GM12872 (cell line): ENCODE measurements at regions not wholly inside any gene's neighbourhood (a gene's known extent, or its start where the extent isn't known, plus 50 kb on each side); places are given as distances from the start of the nearest gene placed in this dataset.

Experiments used
- TF ChIP-seq, protein P1 (sequence below): IDR thresholded peaks from 3 replicates; pipeline ENCODE4 v1.5.1; 2011; ENCODE audit warnings: low read depth, mild to moderate bottlenecking, low read length, moderate library complexity; ENCODE audit not compliant: insufficient read depth

DNA sequence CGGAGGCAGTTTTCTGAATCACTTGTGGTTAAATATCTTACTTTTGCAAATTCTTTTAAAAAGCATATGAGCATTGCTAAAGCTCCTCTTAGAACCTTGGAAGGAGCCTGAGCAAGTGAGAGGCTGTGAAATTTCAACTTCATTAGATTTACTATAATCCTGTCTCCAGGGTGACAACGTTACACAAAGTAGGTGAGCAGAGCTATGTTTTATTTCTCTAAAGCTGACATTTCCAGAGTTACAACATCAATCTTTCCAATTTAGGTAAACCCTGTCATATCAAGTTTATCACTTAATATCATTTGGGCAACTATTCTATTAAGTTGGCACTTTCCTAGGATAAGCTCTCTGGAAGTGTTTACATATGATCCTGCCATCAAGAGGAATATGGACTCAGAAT, 544.9 kb upstream of the CBLB start:
- TF ChIP-seq, protein P1, sequence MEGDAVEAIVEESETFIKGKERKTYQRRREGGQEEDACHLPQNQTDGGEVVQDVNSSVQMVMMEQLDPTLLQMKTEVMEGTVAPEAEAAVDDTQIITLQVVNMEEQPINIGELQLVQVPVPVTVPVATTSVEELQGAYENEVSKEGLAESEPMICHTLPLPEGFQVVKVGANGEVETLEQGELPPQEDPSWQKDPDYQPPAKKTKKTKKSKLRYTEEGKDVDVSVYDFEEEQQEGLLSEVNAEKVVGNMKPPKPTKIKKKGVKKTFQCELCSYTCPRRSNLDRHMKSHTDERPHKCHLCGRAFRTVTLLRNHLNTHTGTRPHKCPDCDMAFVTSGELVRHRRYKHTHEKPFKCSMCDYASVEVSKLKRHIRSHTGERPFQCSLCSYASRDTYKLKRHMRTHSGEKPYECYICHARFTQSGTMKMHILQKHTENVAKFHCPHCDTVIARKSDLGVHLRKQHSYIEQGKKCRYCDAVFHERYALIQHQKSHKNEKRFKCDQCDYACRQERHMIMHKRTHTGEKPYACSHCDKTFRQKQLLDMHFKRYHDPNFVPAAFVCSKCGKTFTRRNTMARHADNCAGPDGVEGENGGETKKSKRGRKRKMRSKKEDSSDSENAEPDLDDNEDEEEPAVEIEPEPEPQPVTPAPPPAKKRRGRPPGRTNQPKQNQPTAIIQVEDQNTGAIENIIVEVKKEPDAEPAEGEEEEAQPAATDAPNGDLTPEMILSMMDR: no peak

DNA sequence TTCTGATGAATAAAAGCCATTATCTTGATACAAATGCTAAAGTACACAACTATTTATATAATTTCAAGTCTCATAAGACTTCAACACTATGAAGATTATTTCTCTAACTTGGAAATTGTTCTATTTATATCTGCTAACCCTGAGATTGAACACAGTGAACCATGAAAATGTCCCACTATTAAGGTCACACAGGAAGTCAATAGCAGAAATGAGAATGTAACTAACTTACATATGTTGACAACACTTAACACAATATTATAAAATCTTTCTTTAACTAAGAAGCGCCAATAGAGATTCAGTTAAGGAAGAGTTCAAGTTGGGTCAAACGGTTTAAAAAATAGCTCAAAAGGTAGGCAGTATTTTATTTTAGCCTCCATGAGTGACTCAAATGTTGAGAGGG, 551.8 kb upstream of the CBLB start:
- TF ChIP-seq, protein P1: no peak

DNA sequence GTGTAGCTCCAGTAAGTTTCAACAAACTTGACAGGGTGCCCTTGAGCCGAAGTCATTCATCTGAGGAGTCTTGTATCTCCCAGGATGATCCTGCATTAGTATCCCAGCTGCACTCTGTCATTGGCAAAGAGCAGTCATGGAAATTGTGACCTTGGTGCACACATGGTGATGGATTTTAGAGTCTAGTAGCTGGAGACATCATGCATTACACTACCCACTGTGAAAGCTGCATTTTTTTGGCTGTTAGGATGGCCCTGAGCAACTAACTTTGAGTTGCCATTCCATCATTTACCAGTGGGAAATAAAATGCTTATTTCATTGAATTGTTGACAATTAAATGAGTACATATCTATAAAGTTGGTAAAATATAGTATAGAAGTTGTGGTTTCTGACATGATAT, 552.6 kb upstream of the CBLB start:
- TF ChIP-seq, protein P1: no peak

DNA sequence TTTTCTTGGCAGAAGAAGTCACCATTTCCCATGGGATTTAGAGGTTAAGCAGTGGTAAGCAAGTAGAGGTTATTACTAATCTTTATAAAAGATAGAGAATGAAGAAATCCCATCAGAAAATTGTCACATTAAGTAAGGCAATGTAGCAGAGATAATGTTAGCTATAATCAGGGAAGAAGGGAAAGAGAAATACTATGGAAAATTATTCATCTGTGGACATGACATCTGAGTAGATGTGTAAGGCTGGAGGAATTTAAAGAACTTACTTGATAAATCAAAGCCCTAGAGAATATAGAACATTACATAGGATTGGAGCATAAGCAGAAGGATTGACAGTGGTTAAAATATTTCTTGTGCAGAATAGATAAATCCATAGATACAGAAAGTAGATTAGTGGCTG, 553.1 kb upstream of the CBLB start:
- TF ChIP-seq, protein P1: no peak

DNA sequence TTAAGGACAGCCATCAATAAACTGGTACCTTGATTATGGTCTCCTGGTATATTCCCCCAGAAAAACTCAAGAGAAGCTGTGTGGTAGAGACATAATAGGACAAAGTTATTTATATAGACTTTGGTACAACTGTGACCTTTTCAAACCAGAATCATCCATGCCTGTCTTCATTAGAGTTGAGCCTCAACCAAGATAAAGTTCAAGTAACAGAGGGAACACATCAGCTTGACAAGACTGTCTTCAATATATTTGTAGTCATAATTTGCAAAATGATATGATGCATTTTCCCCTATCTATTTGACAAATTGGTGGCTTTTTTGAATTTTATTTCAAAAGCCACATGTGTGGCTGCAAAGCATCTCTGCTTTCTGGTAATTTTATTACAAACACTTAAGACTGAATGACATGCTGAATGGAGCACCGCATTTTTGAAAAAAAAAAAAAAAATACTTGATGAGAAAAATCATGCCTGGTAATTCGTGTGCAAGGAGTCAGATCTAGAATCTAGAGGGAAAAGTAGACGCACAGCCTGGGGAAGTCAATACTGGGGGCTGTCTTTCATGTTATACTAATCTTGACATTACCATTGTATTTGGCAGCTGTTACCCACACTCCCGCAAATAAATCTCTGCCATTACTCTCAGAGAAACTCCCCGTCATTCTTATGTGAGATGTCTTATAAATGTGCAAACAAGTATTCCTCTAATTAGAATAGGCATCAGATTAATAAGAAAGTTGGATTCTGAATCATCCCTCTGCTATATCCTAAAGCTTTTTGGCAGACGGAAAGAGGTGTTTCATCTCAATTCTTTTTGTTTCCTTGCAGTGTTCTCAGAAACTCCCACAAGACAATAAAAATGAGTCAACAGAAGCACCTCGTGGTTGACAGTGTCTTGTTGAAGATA, 554.8 kb upstream of the CBLB start:
- TF ChIP-seq, protein P1: no peak

DNA sequence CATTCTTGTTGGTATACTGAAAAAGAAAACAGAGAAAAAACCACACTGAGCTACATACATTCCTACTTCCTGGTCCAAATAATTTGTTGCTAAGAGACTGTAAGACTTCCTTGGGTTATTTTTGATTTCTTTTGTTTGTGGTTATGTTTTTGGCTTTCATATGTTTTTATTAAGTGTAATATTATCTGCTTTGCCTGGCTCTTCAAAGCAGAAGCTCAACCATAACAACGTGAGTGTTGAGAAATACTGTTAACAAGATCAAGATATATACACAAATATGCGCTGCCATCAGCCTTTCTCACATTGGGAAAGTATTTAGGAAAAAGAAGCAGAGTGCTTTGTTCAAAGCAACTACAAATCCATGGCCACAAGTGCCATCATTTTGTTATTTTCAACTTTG, 556.2 kb upstream of the CBLB start:
- TF ChIP-seq, protein P1: no peak

DNA sequence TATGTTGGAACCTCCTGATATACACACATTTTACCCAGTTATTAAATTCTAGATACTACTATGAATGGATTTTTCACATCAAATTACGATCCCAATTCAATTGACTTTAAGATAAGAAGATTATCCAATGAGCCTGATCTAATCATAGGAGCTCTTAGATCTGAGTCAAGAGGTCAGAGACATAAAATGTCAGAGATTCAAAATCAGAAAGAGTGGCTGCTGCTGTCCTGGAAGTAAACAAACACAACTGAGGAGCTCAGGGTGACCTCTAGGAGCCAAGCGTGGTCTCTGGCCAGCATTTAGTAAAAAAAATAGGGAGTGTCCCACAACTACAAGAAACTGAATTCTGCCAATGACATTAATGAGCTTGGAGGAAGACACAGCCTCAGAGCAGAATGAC, 557.1 kb upstream of the CBLB start:
- TF ChIP-seq, protein P1: no peak
